ENCODE measurements at regions not wholly inside any gene's neighbourhood (a gene's known extent, or its start where the extent isn't known, plus 50 kb on each side); places are given as distances from the start of the nearest gene placed in this dataset.

- Histone ChIP-seq H3K27me3 (no peaks in the 10 kb centered on the region), H3K4me1 (ENCODE audit: low read depth) (no peaks in the 10 kb centered on the region), H3K27ac (no peak overlapping the region), H3K9me3 (ENCODE audit: low read depth) (no peaks in the 10 kb centered on the region), H3K4me3 (no peak overlapping the region), H3K36me3 (no peaks in the 10 kb centered on the region)
- TF ChIP-seq CTCF (IDR thresholded peaks at IDR 0.05; ENCODE audit: low read depth, low read length): no peak
- no peak for DNase-seq (ENCODE audit: low read depth in 1 of 2, low spot score in 1 of 2)
Observed at GRCh38 chr12:58563621-58564020, 356.7 kb downstream of the LRIG3 start.

- H3K36me3 ChIP-seq: no peaks in the 10 kb centered on the region
- H3K27ac ChIP-seq: no peak overlapping the region
- H3K4me3 ChIP-seq: no peak overlapping the region
- no peaks in the 10 kb centered on the region for H3K4me1 ChIP-seq (ENCODE audit: low read depth)
- peak in 1 of 2 donors; percentile 11 for DNase-seq (ENCODE audit: low read depth in 1 of 2, low spot score in 1 of 2)
- TF ChIP-seq CTCF (IDR thresholded peaks at IDR 0.05; ENCODE audit: low read depth, low read length): no peak
- H3K9me3 ChIP-seq (ENCODE audit: low read depth): no peaks in the 10 kb centered on the region
- no peaks in the 10 kb centered on the region for H3K27me3 ChIP-seq
Observed at GRCh38 chr12:58564721-58565120, 355.6 kb downstream of the LRIG3 start.

GRCh38 chr12:58566599-58566998, 353.7 kb downstream of the LRIG3 start:
- Histone ChIP-seq H3K9me3 (ENCODE audit: low read depth) (no peaks in the 10 kb centered on the region), H3K4me1 (ENCODE audit: low read depth) (no peaks in the 10 kb centered on the region), H3K36me3 (no peaks in the 10 kb centered on the region), H3K27me3 (peaks cover 4% of the 10 kb centered on the region), H3K4me3 (no peak overlapping the region), H3K27ac (no peak overlapping the region)
- DNase-seq (ENCODE audit: low read depth in 1 of 2, low spot score in 1 of 2): no peak
- no peak for TF ChIP-seq CTCF (IDR thresholded peaks at IDR 0.05; ENCODE audit: low read depth, low read length)

GRCh38 chr12:58567189-58567588, 353.1 kb downstream of the LRIG3 start:
- no peak for TF ChIP-seq CTCF (IDR thresholded peaks at IDR 0.05; ENCODE audit: low read depth, low read length)
- no peak for DNase-seq (ENCODE audit: low read depth in 1 of 2, low spot score in 1 of 2)
- Histone ChIP-seq H3K4me1 (ENCODE audit: low read depth) (no peaks in the 10 kb centered on the region), H3K36me3 (no peaks in the 10 kb centered on the region), H3K9me3 (ENCODE audit: low read depth) (no peaks in the 10 kb centered on the region), H3K27ac (no peak overlapping the region), H3K4me3 (no peak overlapping the region), H3K27me3 (peaks cover 4% of the 10 kb centered on the region)

- DNase-seq (ENCODE audit: low read depth in 1 of 2, low spot score in 1 of 2): no peak
- H3K9me3 ChIP-seq (ENCODE audit: low read depth): no peaks in the 10 kb centered on the region
- no peaks in the 10 kb centered on the region for H3K36me3 ChIP-seq
Observed at GRCh38 chr12:58570411-58570810, 349.9 kb downstream of the LRIG3 start.

More at GRCh38 chr12:58570411-58570810, 349.9 kb downstream of the LRIG3 start:
- no peak overlapping the region for H3K4me3 ChIP-seq
- no peak overlapping the region for H3K27ac ChIP-seq
- H3K4me1 ChIP-seq (ENCODE audit: low read depth): no peaks in the 10 kb centered on the region
- peaks cover 10% of the 10 kb centered on the region for H3K27me3 ChIP-seq
- TF ChIP-seq CTCF (IDR thresholded peaks at IDR 0.05; ENCODE audit: low read depth, low read length): no peak

Data from cardiac muscle cell (in vitro differentiated cells and primary cell).